ENCODE measurements at regions not wholly inside any gene's neighbourhood (a gene's known extent, or its start where the extent isn't known, plus 50 kb on each side); places are given as distances from the start of the nearest gene placed in this dataset.

DNA sequence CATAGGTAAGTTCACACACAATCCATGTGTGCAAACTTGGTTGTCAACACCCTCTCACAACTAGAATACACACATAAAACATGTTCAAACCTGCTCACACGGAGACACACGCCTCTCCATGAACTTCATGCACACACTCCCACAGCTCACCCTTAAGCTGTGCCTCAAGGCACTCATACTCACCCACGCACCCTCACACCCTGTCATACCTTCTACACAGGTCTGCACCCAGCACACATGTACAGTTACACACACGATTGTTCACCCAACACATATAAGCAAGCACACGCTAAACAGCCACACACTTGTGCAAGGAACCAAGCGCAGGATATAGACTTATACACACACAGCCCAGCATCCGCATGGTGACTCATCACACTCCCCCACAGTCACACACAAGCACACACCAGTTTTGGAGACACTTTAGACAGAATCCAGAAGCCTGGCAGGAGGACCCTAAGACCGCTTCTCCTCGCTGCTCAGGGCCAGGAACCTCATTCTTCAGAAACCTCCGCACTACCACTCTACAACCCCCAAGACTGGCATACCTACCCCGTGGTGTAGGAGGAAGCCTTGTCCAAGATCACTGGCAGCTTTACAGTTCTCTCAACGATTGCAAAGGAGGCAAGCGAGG, 58.7 kb upstream of the ZC3H12A start:
- TF ChIP-seq CTCF (IDR thresholded peaks at IDR 0.05; ENCODE audit: poor library complexity) = no peak
- no peak for TF ChIP-seq EZH2 (IDR thresholded peaks at IDR 0.05; ENCODE audit: borderline replicate concordance)
- TF ChIP-seq EZH2phosphoT487 (IDR thresholded peaks at IDR 0.05; ENCODE audit: low read depth, severe bottlenecking, unreplicated experiment) = no peak

Data from hepatocyte (in vitro differentiated cells).